SK-MEL-5 (cell line): ENCODE measurements at regions not wholly inside any gene's neighbourhood (a gene's known extent, or its start where the extent isn't known, plus 50 kb on each side); places are given as distances from the start of the nearest gene placed in this dataset.

Experiments
- DNase-seq: peaks from one replicate; pipeline ENCODE4 v3.0.0-alpha.2; 2016; ENCODE audit warnings: low read depth, low spot score
- in situ Hi-C: cut with HindIII; loops from 2 replicates; pipeline ENCODE4 v1.10.0; 2016; ENCODE audit warnings: low sequenced_read_pairs, high pct_unique_total_duplicates, low pct_unique_long_range_greater_than_20kb

DNA sequence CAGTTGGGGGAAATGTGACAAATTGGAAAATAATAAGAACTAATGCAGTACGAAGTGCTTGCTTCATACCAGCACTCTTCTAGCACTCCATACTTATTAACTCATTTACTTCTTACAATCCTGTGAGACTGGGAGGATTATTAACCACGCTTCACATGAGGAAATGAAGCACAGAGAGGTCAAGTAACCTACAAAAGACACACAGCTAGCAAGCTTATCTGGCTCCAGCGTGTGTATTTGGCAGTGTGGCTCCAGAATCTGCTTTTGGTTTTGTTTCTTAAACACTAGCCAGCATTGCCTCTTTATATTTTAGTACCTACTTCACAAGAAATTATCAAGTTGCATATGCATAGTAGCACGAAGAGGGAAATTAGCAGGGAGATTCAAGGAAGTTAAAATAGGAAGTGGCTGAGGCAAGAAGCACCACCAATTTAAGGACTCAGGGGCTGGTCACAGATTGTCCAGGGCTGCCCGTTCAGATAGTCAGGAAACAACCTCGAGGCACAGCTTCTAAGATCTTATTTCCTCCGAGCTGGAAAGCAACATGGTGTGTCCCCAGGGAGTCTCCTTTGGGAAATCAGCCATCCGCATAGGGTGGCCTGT, 302.7 kb upstream of the PRDM1 start:
- DNase-seq: no peak
- in situ Hi-C loops: no loop called here

DNA sequence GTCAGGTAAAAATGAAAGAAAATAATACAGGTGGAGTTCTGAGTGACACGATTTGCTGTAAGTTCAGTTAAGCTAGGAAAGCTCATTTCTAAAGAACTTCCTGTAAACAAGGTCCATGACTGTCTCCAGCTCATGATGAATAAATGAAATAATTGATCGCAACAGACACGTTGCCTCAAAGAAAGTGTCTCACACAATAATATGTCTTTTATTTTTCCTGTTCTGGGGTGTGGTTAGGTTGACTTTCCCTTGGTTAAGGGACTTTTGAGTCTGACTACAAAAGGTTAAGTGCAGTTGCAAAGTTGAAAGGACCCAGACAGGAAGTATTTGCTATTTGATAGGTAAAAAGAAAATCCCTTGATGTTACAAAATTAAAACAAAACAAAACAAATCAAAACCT, 304.2 kb upstream of the PRDM1 start:
- in situ Hi-C loops: no loop called here
- DNase-seq: no peak

DNA sequence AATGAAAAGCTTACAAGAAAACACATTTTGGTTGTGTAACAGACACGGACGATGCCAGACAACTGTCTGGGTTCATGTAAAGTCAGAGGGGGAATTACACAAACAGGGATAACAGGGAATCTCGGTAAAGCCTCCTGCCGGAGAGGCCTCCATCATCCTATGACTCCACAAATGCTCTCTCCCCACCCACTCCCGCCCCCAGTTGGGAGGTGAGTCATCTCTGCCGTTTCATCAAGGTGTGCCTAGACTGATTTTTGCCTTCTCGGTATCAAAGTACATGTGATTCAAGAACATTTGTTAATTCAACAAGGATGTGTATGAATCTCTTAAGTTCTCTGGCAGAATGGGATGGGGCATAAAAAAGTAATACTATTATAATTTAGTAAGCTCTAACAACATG, 304.9 kb upstream of the PRDM1 start:
- no peak for DNase-seq
- in situ Hi-C loops: no loop called here

DNA sequence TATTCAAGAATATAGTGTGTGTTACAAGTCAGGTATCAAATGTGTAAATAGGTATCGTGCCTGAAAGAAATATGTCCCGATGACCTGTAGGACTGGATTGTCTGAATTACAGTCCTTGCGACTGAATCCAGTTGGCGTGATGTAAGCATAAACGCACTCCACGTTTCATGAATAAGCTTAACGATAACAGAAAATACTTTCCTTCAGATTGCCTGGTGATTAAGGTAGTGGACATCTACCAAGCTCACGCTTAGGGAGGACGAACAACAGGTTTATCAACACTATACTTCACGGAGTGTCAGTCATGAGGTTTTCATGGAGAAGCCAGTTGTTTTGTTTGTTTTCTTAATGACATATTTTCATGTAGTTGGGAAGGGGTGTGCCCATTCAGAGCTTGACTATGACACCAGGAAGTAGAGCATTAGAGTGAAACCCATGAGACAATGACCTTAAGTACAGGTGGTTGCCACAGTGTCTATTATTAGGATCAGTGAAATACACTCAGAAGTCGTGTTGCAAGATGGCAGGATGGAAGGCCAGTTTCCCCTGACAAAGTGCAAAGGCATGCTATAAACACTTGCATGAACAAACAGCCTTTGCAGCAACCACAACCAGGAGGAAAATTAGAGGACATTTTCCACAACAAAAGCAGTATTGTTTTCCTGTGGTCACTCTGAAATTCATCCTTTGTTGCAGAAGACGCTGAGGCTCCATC, 305.8 kb upstream of the PRDM1 start:
- peak; percentile 39 for DNase-seq
- in situ Hi-C loops: no loop called here

DNA sequence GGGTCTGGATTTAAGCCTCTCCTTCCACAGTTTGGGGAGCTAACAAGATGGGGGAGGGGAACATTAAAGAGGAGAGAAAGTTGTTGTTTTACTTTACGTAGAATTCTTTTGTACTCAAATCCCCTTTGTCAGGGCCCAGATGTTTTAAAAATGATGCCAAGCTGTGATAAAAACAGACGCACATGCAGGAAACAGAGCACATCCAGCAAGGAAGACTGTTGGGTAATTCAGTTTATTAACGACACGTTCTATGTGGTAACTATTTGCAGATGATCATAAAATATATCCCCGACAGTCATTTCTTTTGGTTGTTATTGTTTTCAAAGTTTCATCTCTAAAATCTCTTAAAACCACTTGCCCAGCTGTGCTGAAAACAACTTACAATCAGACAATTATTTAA, 307.0 kb upstream of the PRDM1 start:
- DNase-seq: no peak
- in situ Hi-C loops: no loop called here

DNA sequence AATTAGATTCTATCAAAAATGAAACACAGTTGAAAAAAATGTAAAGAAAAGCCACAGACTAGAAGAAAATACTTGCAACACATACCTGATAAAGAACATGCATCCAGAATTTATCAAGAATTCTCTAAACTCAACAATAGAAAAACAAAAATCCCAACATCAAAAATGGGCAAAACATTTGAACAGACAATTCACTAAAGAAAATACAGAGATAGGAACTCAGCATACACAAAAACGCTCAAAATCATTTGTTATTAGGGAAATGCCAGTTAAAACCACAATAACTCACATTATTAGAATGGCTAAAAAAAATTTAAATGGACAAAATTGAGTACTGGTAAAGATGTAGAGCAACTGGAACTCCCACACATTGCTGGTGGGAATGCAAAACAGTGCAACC, 311.0 kb upstream of the PRDM1 start:
- in situ Hi-C loops: no loop called here
- DNase-seq: no peak

DNA sequence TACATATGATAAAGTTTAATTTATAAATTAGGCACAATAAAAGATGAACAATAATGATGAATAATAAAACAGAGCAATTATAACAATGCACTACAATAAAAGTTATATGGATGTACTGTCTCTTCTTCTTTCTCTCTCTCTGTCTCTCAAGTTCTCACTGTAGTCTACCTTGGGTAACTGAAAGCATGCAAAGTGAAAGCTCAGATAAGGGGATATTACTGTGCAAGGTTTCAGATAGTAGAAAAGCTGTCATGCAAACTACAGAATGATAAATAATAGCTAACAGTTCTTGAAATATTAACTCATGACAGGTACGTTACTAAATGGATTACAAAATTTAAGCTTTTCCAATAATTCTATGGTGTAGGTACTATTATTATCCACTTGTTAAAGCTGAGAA, 311.9 kb upstream of the PRDM1 start:
- in situ Hi-C loops: no loop called here

DNA sequence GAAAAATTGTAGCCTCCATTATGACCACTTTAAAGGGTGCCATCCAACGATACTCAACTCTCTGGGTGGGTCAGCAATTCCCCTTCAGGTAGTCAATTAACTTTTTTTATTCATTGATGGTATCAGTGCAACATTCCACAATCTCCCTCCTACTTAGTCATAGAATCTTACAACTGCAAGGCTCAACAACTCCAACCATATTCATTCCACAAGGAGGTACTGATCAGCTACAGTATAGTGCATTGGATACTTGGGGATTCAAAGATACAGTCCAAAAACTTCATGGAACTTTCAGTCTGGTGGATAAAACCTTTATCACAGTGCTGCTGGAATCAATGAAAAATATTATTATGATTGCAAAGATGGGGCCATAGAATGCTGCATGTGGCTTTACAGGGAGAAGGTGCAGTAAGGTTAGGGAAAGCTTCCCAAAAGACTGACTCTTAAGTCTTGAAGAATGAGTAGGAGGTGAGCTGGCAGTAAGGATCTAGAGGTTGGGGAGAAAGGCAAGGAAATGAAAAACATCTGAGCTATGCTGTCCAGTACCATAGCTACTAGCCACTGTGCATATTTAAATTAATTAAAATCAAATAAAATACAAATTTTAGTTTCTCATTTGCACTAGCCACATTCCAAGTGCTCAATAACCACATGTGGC, 314.7 kb upstream of the PRDM1 start:
- DNase-seq: no peak
- in situ Hi-C loops: no loop called here

More for the DNA sequence above, 311.9 kb upstream of the PRDM1 start:
- DNase-seq: no peak

DNA sequence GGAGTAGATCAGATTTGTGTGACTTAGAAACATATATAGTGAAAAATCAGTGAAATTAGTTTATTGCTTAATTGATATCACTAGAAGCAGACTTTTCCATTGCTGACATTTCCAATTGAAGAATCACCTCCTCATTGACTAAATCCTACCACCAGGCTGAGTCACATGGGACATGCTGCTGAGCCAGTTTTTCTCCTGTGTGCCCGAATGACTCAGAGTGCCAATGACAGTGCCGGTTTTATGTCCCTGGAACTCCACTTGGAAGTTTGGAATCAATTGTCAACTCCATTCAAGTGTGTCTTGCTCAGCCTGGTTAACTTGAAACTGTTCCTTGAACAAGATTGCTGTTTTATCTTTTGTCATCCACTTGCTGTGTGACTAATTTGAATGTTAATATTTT, 316.1 kb upstream of the PRDM1 start:
- no peak for DNase-seq
- in situ Hi-C loops: no loop called here

DNA sequence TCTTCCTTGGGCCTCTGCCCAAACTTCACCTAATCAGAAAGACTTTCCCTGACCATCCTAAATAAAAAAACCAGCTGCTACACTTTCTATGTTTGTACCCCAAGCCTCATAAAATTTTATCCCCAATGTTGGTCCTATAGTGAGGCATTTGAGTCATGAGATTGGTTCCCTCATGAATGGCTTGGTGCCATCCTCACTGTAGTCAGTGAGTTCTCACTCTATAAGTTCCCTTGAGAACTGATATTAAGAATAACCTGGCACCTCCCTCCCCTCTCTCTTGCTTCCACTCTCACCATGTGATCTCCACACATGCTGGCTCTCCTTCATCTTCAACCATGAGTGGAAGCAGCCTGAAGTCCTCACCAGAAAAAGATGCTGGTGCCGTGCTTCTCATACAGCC, 316.9 kb upstream of the PRDM1 start:
- in situ Hi-C loops: no loop called here
- DNase-seq: no peak

DNA sequence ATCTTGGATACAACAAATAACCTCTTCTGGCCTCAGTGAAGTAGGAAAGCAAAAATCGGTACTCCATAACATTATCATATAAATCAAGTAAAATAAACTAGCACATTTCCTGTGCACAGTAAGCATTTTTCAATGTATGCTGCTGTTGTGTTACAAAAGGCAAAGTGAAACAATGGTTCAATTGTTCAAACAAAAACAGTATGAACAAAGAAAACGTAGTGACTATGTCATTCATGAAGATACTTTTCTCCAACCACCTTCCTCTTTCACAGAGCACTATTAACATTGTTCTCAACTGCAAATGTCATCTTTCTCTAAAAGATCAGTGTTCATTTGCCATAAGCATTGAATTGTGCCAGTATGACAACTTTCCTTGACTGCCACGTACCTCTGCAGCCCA, 318.6 kb upstream of the PRDM1 start:
- peak; percentile 57 for DNase-seq
- in situ Hi-C loops: no loop called here

DNA sequence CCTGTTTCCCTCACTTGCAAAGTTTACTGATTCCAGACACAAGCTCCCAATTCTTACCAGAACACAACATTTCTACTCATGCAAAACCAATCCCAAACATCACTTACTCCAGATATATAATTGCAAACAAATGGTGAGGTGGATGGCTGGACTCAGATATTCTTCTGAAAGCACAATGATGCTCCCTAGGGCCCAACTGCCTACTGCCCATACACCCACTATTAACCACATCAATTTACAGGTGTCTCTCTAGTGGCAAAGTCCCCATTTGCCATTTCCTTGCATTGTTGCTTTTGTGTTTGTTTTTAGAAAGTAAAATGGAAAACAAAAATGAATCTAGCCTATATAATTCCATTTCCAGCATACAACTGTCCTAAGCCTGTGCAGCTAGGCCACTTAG, 320.9 kb upstream of the PRDM1 start:
- in situ Hi-C loops: no loop called here
- no peak for DNase-seq

DNA sequence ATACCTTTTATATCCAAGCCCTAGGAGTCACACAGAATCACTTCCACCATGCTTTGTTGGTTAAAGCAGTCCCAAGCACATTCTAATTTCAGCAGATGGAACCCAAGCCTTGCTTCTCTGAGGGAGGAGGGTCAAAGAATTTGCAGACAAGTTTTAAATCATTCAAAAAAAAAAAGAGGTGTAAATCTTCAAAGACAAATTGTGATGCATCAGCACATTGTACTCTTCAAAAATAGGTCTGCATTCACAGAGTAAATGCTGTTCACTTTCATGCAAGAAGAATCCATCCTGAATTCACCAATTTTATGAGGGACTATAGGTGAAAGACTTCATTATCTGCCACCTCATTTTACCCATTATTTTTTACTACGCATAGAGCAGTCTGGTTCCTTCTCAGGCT, 321.8 kb upstream of the PRDM1 start:
- in situ Hi-C loops: no loop called here

DNA sequence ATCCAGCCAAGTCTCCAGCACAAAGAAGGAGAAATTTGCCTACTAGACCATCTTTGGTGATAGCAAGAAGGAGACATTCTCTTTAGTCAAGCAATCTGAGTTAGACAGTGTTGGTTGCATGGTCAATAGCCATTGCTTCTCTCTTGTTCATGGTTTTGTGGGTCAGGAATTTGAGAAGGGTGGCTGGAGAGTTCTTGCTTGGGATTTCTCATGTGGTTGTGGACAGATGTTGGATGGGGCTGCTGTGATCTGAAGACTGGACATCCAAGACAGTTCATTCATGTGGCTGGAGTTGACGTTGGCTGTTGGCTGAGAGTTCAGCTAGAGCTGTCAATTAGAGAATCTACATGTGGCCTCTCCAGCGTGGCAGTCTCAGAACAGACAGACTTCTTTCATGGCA, 322.3 kb upstream of the PRDM1 start:
- no peak for DNase-seq

More for the DNA sequence above, 321.8 kb upstream of the PRDM1 start:
- no peak for DNase-seq

DNA sequence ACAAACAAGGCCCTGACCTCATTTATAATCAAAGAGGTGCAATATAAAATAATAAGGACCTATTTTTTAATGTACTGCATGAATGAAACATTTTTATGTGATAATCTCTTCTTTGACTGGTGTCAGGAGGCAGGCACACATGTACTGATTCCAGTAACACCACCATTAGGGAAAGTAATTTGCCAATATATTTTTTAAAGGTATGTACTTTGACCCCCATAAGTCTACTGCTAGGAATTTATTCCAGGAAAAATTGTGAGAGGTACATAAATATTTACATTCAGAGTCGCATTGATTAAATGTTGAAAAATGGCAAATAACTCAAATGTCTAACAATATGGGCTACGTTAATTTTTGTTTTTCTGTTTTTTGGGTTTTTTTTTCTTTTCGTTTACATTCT, 325.4 kb upstream of the PRDM1 start:
- in situ Hi-C loops: no loop called here
- no peak for DNase-seq

More for the DNA sequence above, 322.3 kb upstream of the PRDM1 start:
- in situ Hi-C loops: no loop called here

DNA sequence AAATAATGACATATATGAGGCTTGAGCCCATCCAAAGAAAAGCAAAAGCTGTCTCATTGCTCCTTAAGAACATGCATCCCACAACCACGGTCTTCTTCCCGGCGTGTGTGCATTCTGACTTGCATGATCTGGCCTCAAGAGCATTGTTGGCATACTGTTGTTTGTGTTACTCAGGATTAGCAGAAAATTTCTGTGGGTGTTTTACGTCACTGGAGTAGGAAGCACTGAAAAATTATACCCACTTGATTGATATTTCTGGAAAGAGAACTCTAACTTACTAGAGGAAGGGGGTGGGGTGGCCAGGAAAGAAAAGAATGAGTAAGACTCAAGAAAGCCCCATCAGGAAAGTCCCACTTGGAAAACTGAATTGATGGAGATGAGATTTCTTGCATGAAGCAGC, 326.2 kb upstream of the PRDM1 start:
- in situ Hi-C loops: no loop called here
- DNase-seq: peak; percentile 2

DNA sequence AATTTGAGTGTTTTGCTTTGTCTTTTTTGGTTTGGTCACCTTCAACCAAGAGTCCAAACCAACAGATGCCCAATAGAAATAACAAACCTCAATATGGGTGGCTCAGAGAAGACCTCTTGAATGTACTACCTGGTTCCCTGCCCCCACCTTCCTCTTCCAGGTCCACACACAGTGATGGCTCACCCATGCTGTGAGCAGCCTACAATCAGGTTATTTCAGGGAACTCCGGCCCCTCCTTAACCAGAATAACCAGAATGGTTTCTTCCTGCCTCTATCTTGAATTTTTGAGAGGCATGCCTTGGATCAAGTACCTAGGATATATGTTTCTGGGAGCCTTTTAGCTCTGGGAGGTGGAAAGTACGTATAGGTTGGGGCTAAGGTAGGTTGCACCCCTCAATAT, 327.1 kb upstream of the PRDM1 start:
- in situ Hi-C loops: no loop called here

DNA sequence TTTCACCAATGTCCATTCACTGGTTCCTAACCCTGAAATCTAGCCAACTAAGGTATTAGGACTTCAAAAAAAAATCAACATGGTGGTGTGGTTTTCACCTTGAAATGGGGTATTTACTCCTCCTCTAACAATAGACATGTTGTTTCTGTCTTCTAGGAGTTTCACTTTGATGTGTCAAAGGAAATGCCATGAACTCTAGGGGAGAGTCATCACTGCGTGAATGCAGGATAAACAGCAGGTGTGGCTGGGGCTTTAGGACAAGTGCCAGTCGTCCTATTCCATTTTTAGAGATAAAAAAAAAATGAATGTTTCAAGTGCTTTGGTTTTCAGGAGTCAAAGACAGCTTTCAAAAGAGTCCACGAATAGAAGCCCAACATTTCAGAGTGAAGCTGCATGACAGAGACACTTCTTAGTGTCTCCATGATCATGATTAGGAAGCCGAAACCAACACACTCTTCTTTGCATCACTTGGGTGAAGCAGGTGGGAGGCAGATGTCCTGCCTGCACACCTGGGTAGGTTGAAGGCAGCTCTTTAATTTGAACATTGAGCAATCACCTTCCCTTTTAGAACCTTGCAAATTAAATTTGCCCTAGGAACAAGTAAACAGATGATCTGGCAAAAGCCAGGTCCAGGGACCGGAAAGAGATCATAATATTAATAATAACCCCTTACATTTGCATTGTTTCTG, 328.5 kb upstream of the PRDM1 start:
- in situ Hi-C loops: no loop called here
- DNase-seq: no peak

More for the DNA sequence above, 327.1 kb upstream of the PRDM1 start:
- no peak for DNase-seq

DNA sequence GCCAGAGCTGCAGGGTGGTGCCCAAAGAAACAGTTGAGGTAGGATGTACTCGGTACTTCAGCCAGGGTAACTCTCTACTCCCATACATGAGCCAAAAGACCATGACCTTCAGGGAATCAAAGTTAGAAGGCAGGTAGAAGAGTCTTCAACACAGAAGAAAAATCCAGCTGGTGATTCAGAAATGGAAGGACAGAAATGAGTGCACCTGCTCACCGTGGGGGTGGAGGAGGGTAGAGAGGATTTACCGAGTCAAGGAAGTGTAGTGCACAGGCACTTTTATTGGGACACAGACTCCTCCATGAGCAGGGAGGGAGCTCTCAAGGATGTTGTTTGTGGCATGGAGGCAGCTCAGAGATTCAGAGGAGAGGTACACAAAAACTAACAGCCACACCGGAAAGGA, 330.3 kb upstream of the PRDM1 start:
- DNase-seq: no peak
- in situ Hi-C loops: no loop called here
